AG04449 (cell line): ENCODE measurements at regions not wholly inside any gene's neighbourhood (a gene's known extent, or its start where the extent isn't known, plus 50 kb on each side); places are given as distances from the start of the nearest gene placed in this dataset.

Source experiments
- CTCF ChIA-PET: fragments of 350-600 bp; formaldehyde crosslinking; extraction: SDS; loops from one replicate; lab custom pipeline; 2021; ENCODE audit warnings: antibody characterized with exemption; lab: Yijun Ruan, JAX
- POLR2A ChIA-PET: fragments of 400-600, 350-600 bp; formaldehyde crosslinking; extraction: SDS; loops from one replicate; lab custom pipeline; 2020; ENCODE audit warnings: antibody characterized with exemption, inconsistent platforms; lab: Yijun Ruan, JAX
- DNase-seq: peaks from one replicate; pipeline ENCODE4 v3.0.0-alpha.2; 2010; ENCODE audit warnings: low read depth, low spot score
- H3K4me3 ChIP-seq: 2 replicates; pipeline ENCODE4 v1.5.1; 2011; ENCODE audit warnings: low read depth, mild to moderate bottlenecking, control low read depth, low read length
- TF ChIP-seq, protein P1 (sequence below): IDR thresholded peaks from one replicate; pipeline ENCODE4 v1.5.1; 2011; ENCODE audit warnings: mild to moderate bottlenecking, moderate library complexity, low read length, control low read depth, inconsistent platforms; ENCODE audit not compliant: insufficient read depth; ENCODE audit errors: missing control alignments

DNA sequence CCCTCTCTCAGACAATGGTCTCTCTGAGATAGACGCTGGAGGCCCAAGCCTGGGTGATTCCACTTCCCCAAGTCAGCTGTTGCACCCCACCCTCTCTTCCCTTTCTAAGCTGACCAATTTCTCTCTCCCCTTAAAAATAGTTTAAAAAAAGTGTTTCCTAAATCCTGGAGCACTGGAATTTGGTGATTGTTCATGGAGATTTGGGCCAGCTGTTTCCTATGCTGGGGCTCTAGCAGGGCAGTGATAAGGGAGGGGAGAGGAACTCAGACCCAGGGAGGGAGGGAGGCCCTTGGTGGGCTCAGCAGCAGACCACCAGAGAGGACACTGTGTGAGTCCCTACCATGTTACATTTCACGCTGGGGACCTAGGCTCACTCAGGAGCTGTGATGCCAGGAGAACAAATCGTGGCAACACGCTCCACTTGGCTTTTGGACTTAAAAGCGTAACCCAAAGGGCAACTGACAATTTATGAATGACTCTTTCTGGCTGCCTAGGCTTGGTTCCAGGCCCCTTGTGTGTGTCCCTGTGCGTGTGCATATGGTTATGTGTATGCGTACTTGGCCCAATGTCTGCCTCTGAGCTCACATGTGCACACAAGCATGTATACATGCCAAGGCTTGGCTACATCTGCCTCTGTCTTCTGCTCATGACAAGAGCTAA, 59.8 kb upstream of the INSYN1 start:
- POLR2A ChIA-PET = no interaction called here
- no peak for DNase-seq
- no peak overlapping the region for H3K4me3 ChIP-seq
- TF ChIP-seq, protein P1, sequence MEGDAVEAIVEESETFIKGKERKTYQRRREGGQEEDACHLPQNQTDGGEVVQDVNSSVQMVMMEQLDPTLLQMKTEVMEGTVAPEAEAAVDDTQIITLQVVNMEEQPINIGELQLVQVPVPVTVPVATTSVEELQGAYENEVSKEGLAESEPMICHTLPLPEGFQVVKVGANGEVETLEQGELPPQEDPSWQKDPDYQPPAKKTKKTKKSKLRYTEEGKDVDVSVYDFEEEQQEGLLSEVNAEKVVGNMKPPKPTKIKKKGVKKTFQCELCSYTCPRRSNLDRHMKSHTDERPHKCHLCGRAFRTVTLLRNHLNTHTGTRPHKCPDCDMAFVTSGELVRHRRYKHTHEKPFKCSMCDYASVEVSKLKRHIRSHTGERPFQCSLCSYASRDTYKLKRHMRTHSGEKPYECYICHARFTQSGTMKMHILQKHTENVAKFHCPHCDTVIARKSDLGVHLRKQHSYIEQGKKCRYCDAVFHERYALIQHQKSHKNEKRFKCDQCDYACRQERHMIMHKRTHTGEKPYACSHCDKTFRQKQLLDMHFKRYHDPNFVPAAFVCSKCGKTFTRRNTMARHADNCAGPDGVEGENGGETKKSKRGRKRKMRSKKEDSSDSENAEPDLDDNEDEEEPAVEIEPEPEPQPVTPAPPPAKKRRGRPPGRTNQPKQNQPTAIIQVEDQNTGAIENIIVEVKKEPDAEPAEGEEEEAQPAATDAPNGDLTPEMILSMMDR = no peak
- CTCF ChIA-PET = no interaction called here

DNA sequence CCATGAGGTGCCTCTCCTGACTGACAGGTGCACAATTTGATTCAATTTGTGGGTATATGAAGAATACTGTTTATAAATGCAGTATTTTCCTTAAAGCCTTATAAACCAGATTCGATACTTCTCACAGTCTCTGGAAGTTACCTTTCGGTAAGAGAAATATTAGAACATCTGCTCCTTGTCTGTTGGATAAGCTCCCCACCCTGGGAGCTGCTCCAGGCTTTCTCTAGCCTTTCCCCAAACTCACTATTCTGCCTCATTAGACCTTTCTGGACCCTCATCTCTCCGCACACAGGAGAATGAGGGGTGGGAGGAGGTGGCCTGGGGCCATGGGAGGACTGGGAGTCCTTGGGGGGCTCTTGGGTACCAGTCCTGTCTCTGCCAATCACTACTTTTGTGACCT, 59.8 kb upstream of the TBC1D21 start:
- H3K4me3 ChIP-seq = no peak overlapping the region
- no peak for DNase-seq
- TF ChIP-seq, protein P1 = no peak
- ChIA-PET CTCF (no interaction called here), POLR2A (no interaction called here)

DNA sequence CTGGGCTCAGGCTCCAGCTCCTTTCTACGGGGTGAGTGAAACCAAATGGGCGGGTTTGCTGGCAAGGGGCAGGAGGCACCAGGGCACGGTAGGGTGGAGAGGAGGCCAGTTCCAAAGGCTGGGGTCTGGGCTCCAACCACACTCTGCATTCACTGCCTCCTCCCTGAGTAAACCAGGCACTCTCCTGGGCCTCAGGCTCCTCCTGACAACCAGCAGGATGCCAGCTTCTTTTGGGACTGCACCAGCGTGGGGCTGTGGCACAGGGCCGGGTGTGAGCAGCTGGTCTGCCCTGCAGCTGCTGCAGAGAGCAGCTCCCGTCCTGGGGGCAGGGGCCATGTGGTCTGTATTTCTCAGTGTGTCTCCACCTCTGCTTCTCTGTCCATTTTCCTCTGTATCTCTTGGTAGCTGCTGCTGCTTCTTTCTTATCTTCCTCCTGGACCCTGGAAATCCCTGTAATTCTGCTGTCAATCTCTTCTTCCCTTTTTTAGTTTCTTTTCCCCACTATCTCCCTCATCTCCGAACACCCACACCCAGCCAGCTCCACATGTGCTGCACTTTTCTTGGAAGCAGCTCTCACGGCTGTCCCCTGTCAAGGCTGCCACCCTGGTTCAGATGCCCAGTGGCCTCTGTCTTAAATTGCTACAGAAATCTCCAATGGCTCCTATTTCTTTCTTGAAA, 54.9 kb upstream of the TBC1D21 start:
- DNase-seq = no peak
- TF ChIP-seq, protein P1 = no peak
- no peak overlapping the region for H3K4me3 ChIP-seq
- ChIA-PET POLR2A (interaction anchor here (0.6 kb wide), 1 partner anchor 19 kb away, joined by 3 read pairs; no protein-coding TSS in a partner anchor), CTCF (no interaction called here)

DNA sequence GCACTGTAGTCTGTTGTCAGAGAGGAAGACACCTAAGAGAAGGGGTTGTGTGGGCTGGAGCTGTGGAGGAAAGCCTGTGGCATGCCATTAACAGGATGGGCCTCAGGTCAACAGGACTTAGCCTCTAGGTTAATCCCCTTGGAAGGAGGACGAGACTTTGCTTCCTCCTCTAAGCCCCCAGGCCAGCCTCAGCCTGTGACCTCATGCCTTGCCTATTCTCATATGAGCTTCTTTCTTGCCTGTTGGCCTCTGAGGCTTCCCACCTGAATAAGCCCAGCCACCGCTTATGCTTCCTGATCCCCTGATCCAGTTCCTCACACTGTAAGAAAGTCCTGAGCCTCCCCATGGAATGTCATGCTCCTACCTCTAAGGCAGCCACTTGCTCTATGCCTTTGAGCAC, 52.2 kb upstream of the TBC1D21 start:
- TF ChIP-seq, protein P1 = no peak
- POLR2A ChIA-PET = no interaction called here
- CTCF ChIA-PET = interaction anchor here (1.2 kb wide), 1 partner anchor 52 kb away, joined by 4 read pairs; the partner anchor contains the start of gene TBC1D21
- no peak for DNase-seq
- no peak overlapping the region for H3K4me3 ChIP-seq

DNA sequence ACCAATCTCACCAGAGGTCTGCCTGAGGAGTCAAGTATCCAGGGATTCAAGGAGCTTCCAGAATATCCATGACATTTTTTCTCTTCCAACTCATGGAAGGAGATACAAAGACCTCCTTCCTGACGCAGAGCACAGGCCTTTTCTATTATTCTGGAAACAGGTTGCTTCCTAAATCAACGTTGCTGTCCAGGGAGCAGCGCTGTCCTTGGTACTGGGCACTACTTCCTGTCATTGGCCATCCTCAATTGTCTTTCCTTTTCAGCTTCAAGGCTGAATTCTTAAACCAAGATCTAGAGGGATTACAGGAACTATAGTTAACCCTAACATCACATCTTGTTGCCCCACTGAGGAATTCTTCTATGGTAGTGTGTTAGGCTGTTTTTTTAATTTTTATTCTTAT, 50.4 kb upstream of the TBC1D21 start:
- H3K4me3 ChIP-seq = no peak overlapping the region
- ChIA-PET CTCF (interaction anchor here (1.3 kb wide), 1 partner anchor 123 kb away, joined by 4 read pairs; no protein-coding TSS in a partner anchor), POLR2A (no interaction called here)
- TF ChIP-seq, protein P1 = no peak
- no peak for DNase-seq
